ENCODE measurements at regions not wholly inside any gene's neighbourhood (a gene's known extent, or its start where the extent isn't known, plus 50 kb on each side); places are given as distances from the start of the nearest gene placed in this dataset.
"Not testable (repeated sequence)": the region's sequence is repeated elsewhere in the genome, so short reads cannot be mapped to it uniquely, and the experiment has no call there.

GRCh38 chr2:67124531-67124930 is 272.6 kb upstream of the ETAA1 start:
- no peaks in the 10 kb centered on the region for H3K9me3 ChIP-seq (ENCODE audit: control insufficient read depth, low read length)
- no peaks in the 10 kb centered on the region for H3K36me3 ChIP-seq (ENCODE audit: control insufficient read depth, insufficient read depth, low read length)
- Mint-ChIP-seq H3K27ac (no peak overlapping the region), H3K9me3 (peaks cover 3% of the 10 kb centered on the region), H3K4me3 (no peak overlapping the region), H3K27me3 (ENCODE audit: insufficient read depth) (peaks cover 1% of the 10 kb centered on the region), H3K36me3 (ENCODE audit: low read depth) (no peaks in the 10 kb centered on the region), H3K4me1 (no peaks in the 10 kb centered on the region)
- no peak for DNase-seq
- H3K27ac ChIP-seq (ENCODE audit: low read depth, low read length) = no peak overlapping the region
- WGBS, 2 experiments (ENCODE audit: insufficient coverage in 1 of 2, insufficient read length in 1 of 2) = 100% methylated on average over 1 of the region's 1 CpG; no CpG with 5 or more reads in 1 of the 2 experiments
- TF ChIP-seq CTCF (conservative IDR thresholded peaks at IDR 0.05) = no peak
- no peak overlapping the region for H3K4me3 ChIP-seq (ENCODE audit: low read length)
- H3K27me3 ChIP-seq (ENCODE audit: control insufficient read depth, insufficient read depth, low read length, poor library complexity, severe bottlenecking) = no peaks in the 10 kb centered on the region
- H3K9ac ChIP-seq (ENCODE audit: extremely low read depth, low read length, poor library complexity, severe bottlenecking) = no peak overlapping the region
- no peaks in the 10 kb centered on the region for H3K4me1 ChIP-seq (ENCODE audit: control insufficient read depth, insufficient read depth, low read length)

GRCh38 chr2:67130531-67131256 is 266.4 kb upstream of the ETAA1 start:
- no peaks in the 10 kb centered on the region for H3K27me3 ChIP-seq (ENCODE audit: control insufficient read depth, insufficient read depth, low read length, poor library complexity, severe bottlenecking)
- H3K9ac ChIP-seq (ENCODE audit: extremely low read depth, low read length, poor library complexity, severe bottlenecking) = no peak overlapping the region
- H3K4me1 Mint-ChIP-seq = no peaks in the 10 kb centered on the region
- no peaks in the 10 kb centered on the region for H3K36me3 ChIP-seq (ENCODE audit: control insufficient read depth, insufficient read depth, low read length)
- H3K27me3 Mint-ChIP-seq (ENCODE audit: insufficient read depth) = peaks cover 5% of the 10 kb centered on the region
- TF ChIP-seq CTCF (conservative IDR thresholded peaks at IDR 0.05) = no peak
- no peaks in the 10 kb centered on the region for H3K4me1 ChIP-seq (ENCODE audit: control insufficient read depth, insufficient read depth, low read length)
- no peak overlapping the region for H3K27ac Mint-ChIP-seq
- 73 to 91% methylated on average over 2 of the region's 3 CpGs for WGBS, 2 experiments (ENCODE audit: insufficient coverage in 1 of 2, insufficient read length in 1 of 2)
- no peak overlapping the region for H3K4me3 ChIP-seq (ENCODE audit: low read length)
- no peaks in the 10 kb centered on the region for H3K9me3 Mint-ChIP-seq
- H3K27ac ChIP-seq (ENCODE audit: low read depth, low read length) = no peak overlapping the region
- H3K9me3 ChIP-seq (ENCODE audit: control insufficient read depth, low read length) = no peaks in the 10 kb centered on the region
- no peak for DNase-seq
- no peaks in the 10 kb centered on the region for H3K36me3 Mint-ChIP-seq (ENCODE audit: low read depth)
- no peak overlapping the region for H3K4me3 Mint-ChIP-seq

GRCh38 chr2:67131257-67131609 is 265.9 kb upstream of the ETAA1 start:
- H3K9me3 ChIP-seq (ENCODE audit: control insufficient read depth, low read length) = no peaks in the 10 kb centered on the region
- H3K27me3 ChIP-seq (ENCODE audit: control insufficient read depth, insufficient read depth, low read length, poor library complexity, severe bottlenecking) = no peaks in the 10 kb centered on the region
- no peak overlapping the region for H3K4me3 Mint-ChIP-seq
- no peaks in the 10 kb centered on the region for H3K9me3 Mint-ChIP-seq
- no peaks in the 10 kb centered on the region for H3K36me3 Mint-ChIP-seq (ENCODE audit: low read depth)
- H3K4me1 ChIP-seq (ENCODE audit: control insufficient read depth, insufficient read depth, low read length) = no peaks in the 10 kb centered on the region
- no peak overlapping the region for H3K27ac Mint-ChIP-seq
- H3K4me1 Mint-ChIP-seq = no peaks in the 10 kb centered on the region
- peaks cover 5% of the 10 kb centered on the region for H3K27me3 Mint-ChIP-seq (ENCODE audit: insufficient read depth)
- no peaks in the 10 kb centered on the region for H3K36me3 ChIP-seq (ENCODE audit: control insufficient read depth, insufficient read depth, low read length)
- H3K4me3 ChIP-seq (ENCODE audit: low read length) = no peak overlapping the region
- TF ChIP-seq CTCF (conservative IDR thresholded peaks at IDR 0.05) = no peak
- 87% methylated on average over 3 of the region's 3 CpGs; no CpG with 5 or more reads in 1 of the 2 experiments for WGBS, 2 experiments (ENCODE audit: insufficient coverage in 1 of 2, insufficient read length in 1 of 2)
- DNase-seq = no peak
- no peak overlapping the region for H3K27ac ChIP-seq (ENCODE audit: low read depth, low read length)
- H3K9ac ChIP-seq (ENCODE audit: extremely low read depth, low read length, poor library complexity, severe bottlenecking) = no peak overlapping the region

GRCh38 chr2:67132441-67132940 is 264.6 kb upstream of the ETAA1 start:
- H3K9me3 ChIP-seq (ENCODE audit: control insufficient read depth, low read length); H3K27ac ChIP-seq (ENCODE audit: low read depth, low read length); H3K36me3 ChIP-seq (ENCODE audit: control insufficient read depth, insufficient read depth, low read length); H3K27ac Mint-ChIP-seq; DNase-seq; H3K36me3 Mint-ChIP-seq (ENCODE audit: low read depth); H3K4me3 ChIP-seq (ENCODE audit: low read length); H3K27me3 ChIP-seq (ENCODE audit: control insufficient read depth, insufficient read depth, low read length, poor library complexity, severe bottlenecking); H3K4me1 ChIP-seq (ENCODE audit: control insufficient read depth, insufficient read depth, low read length); H3K27me3 Mint-ChIP-seq (ENCODE audit: insufficient read depth); H3K4me1 Mint-ChIP-seq; H3K9me3 Mint-ChIP-seq; H3K9ac ChIP-seq (ENCODE audit: extremely low read depth, low read length, poor library complexity, severe bottlenecking); H3K4me3 Mint-ChIP-seq: not testable (repeated sequence)
- WGBS, 2 experiments (ENCODE audit: insufficient coverage in 1 of 2, insufficient read length in 1 of 2) = 83 to 94% methylated on average over 1 to 2 of the region's 2 CpGs
